Progenitor cell of endocrine pancreas (in vitro differentiated cells): ENCODE measurements at regions not wholly inside any gene's neighbourhood (a gene's known extent, or its start where the extent isn't known, plus 50 kb on each side); places are given as distances from the start of the nearest gene placed in this dataset.
"Not testable (repeated sequence)": the region's sequence is repeated elsewhere in the genome, so short reads cannot be mapped to it uniquely, and the experiment has no call there.

Source experiments
- DNase-seq: peaks from one replicate; pipeline ENCODE4 v3.0.0; 2021; ENCODE audit warnings: low spot score; ENCODE audit not compliant: unreplicated experiment
- H3K27ac Mint-ChIP-seq: 2 replicates; pipeline ENCODE4 v1.8.0; 2021; ENCODE audit warnings: mild to moderate bottlenecking, moderate library complexity, mixed read lengths
- H3K27me3 Mint-ChIP-seq: 2 replicates; pipeline ENCODE4 v1.8.0; 2021; ENCODE audit warnings: mixed read lengths
- H3K36me3 Mint-ChIP-seq: 2 replicates; pipeline ENCODE4 v1.8.0; 2022; ENCODE audit warnings: mixed read lengths; ENCODE audit not compliant: insufficient read depth
- H3K4me1 Mint-ChIP-seq: 2 replicates; pipeline ENCODE4 v1.8.0; 2021; ENCODE audit warnings: low read depth, mixed read lengths
- H3K4me3 Mint-ChIP-seq: 2 replicates; pipeline ENCODE4 v1.8.0; 2021; ENCODE audit warnings: low read depth, mild to moderate bottlenecking, moderate library complexity, mixed read lengths
- H3K9me3 Mint-ChIP-seq: 2 replicates; pipeline ENCODE4 v1.8.0; 2021; ENCODE audit warnings: low read depth, mixed read lengths
- CTCF ChIP-seq: fragments of 200-600 bp; sonication (generic); IDR thresholded peaks from one replicate; pipeline ENCODE4 v1.5.0; 2021; ENCODE audit warnings: antibody characterized with exemption, mild to moderate bottlenecking; ENCODE audit not compliant: unreplicated experiment

GRCh38 chr3:197397838-197398237, 99.4 kb upstream of the DLG1 start:
- Mint-ChIP-seq H3K27ac (no peak overlapping the region), H3K36me3 (no peaks in the 10 kb centered on the region), H3K4me3 (no peak overlapping the region), H3K9me3 (no peaks in the 10 kb centered on the region), H3K27me3 (no peaks in the 10 kb centered on the region), H3K4me1 (no peaks in the 10 kb centered on the region)
- no peak for DNase-seq
- TF ChIP-seq CTCF, result no peak

- no peaks in the 10 kb centered on the region for H3K27me3 Mint-ChIP-seq
- no peak overlapping the region for H3K27ac Mint-ChIP-seq
- H3K4me1 Mint-ChIP-seq, result no peaks in the 10 kb centered on the region
- TF ChIP-seq CTCF, result no peak
- H3K4me3 Mint-ChIP-seq, result no peak overlapping the region
- no peaks in the 10 kb centered on the region for H3K9me3 Mint-ChIP-seq
- no peaks in the 10 kb centered on the region for H3K36me3 Mint-ChIP-seq
- DNase-seq, result no peak
These were observed 96.3 kb upstream of the DLG1 start for GRCh38 chr3:197394464-197395321.

GRCh38 chr3:197394126-197394463, 95.7 kb upstream of the DLG1 start:
- H3K9me3 Mint-ChIP-seq, H3K4me1 Mint-ChIP-seq, H3K27ac Mint-ChIP-seq, H3K36me3 Mint-ChIP-seq, H3K4me3 Mint-ChIP-seq, H3K27me3 Mint-ChIP-seq, DNase-seq: not testable (repeated sequence)

DNA sequence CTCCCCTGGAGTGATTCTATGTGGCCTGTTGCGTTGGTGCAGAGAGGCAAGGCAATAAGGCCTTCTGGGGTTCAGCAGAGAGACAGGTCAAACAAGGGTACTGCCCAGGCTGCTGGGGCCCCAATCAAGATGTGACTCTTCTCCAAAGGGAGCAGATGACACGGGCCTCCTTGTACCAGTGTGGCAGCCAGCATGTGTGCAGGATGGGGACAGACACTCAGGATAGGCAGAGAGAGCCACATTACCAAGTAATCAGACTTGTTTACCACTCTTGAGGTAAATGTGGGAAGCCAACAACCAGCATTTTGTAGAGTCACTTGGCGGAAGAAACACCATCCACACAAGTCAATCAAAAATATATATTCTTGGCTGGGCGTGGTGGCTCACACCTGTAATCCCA, 95.3 kb upstream of the DLG1 start:
- no peak for DNase-seq
- no peak overlapping the region for H3K4me3 Mint-ChIP-seq
- H3K9me3 Mint-ChIP-seq, result no peaks in the 10 kb centered on the region
- H3K27ac Mint-ChIP-seq, result no peak overlapping the region
- TF ChIP-seq CTCF, result no peak
- no peaks in the 10 kb centered on the region for H3K27me3 Mint-ChIP-seq
- H3K36me3 Mint-ChIP-seq, result no peaks in the 10 kb centered on the region
- H3K4me1 Mint-ChIP-seq, result no peaks in the 10 kb centered on the region

DNA sequence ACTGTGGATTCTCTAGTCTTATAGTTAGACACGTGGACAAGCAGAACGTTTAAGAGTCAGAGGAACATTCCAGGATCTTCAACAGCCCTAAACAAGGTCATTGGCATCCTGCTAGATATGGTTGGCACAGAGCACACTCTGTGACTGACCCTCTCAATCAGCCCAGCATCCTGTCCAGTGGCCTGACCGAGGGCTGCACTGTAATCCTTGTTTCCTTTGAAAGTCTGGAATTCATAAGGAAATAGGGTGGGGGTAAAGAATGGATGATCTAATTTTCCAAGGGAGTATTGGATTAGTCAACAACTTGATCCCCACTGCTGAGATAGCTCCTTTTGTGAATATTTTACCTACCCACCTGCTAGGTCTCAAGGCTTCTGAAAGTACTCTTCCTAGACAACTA, 94.5 kb upstream of the DLG1 start:
- Mint-ChIP-seq H3K9me3 (no peaks in the 10 kb centered on the region), H3K36me3 (no peaks in the 10 kb centered on the region), H3K27me3 (no peaks in the 10 kb centered on the region), H3K4me1 (no peaks in the 10 kb centered on the region), H3K4me3 (no peak overlapping the region), H3K27ac (no peak overlapping the region)
- DNase-seq, result no peak
- TF ChIP-seq CTCF, result no peak

DNA sequence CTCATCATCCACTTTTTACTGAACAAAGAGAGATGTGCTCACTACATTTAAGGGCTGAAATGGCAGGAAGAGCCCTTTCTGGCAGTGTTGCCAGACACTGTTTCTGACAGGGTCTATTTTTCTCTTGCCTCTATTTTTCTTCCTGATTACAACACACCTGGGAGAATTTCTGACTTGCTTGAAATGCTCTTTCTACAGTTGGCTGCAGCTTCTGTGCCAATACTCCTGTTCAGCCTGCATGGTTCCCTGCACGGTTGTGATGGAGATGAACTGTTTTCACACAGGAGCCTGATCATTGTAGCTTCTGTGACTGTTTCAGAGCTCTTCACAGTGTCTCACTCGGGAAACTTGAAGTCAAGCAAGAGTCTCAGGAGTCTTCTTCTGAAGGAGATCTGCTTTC, 83.0 kb upstream of the DLG1 start:
- TF ChIP-seq CTCF, result no peak
- no peak overlapping the region for H3K27ac Mint-ChIP-seq
- no peaks in the 10 kb centered on the region for H3K27me3 Mint-ChIP-seq
- no peaks in the 10 kb centered on the region for H3K4me1 Mint-ChIP-seq
- no peak for DNase-seq
- no peaks in the 10 kb centered on the region for H3K36me3 Mint-ChIP-seq
- peaks cover 3% of the 10 kb centered on the region for H3K9me3 Mint-ChIP-seq
- no peak overlapping the region for H3K4me3 Mint-ChIP-seq
